Parathyroid adenoma (tissue), 2 donors: ENCODE measurements at regions not wholly inside any gene's neighbourhood (a gene's known extent, or its start where the extent isn't known, plus 50 kb on each side); places are given as distances from the start of the nearest gene placed in this dataset.

Experiments
- H2AFZ ChIP-seq: fragments of 300-600 bp; sonication (generic); one replicate; pipeline ENCODE4 v1.7.0; 2017; ENCODE audit warnings: antibody characterized with exemption, mild to moderate bottlenecking
- H3K27ac ChIP-seq: fragments of 300-600 bp; sonication (generic); one replicate; pipeline ENCODE4 v1.7.0; 2017
- H3K27me3 ChIP-seq: fragments of 300-600 bp; sonication (generic); one replicate; pipeline ENCODE4 v1.7.0; 2017; ENCODE audit warnings: low read length; ENCODE audit not compliant: control insufficient read depth, insufficient read depth
- H3K36me3 ChIP-seq: fragments of 300-600 bp; sonication (generic); one replicate; pipeline ENCODE4 v1.7.0; 2017; ENCODE audit warnings: low read length; ENCODE audit not compliant: control insufficient read depth, insufficient read depth
- H3K4me1 ChIP-seq: fragments of 300-600 bp; sonication (generic); one replicate; pipeline ENCODE4 v1.7.0; 2017; ENCODE audit warnings: control low read depth
- H3K4me2 ChIP-seq: fragments of 300-600 bp; sonication (generic); one replicate; pipeline ENCODE4 v1.7.0; 2017; ENCODE audit warnings: low read length
- H3K4me3 ChIP-seq: fragments of 300-600 bp; sonication (generic); one replicate; pipeline ENCODE4 v1.7.0; 2017; ENCODE audit warnings: low read depth, low read length
- H3K79me2 ChIP-seq: fragments of 300-600 bp; sonication (generic); one replicate; pipeline ENCODE4 v1.7.0; 2017; ENCODE audit warnings: control low read depth
- H3K9ac ChIP-seq: fragments of 300-600 bp; sonication (generic); one replicate; pipeline ENCODE4 v1.7.0; 2017; ENCODE audit warnings: mild to moderate bottlenecking
- H3K9me3 ChIP-seq: fragments of 300-600 bp; sonication (generic); one replicate; pipeline ENCODE4 v1.7.0; 2017; ENCODE audit warnings: low read length; ENCODE audit not compliant: control insufficient read depth
- CTCF ChIP-seq: fragments of 300-600 bp; sonication (generic); IDR thresholded peaks from one replicate; pipeline ENCODE4 v1.7.0; 2017; ENCODE audit warnings: antibody characterized with exemption, mild to moderate bottlenecking
- donor health status: primary hyperparathyroidism.

GRCh38 chr4:123659730-123660129 lies 263.1 kb downstream of the SPRY1 start:
- H3K27ac ChIP-seq: no peak overlapping the region
- H3K9ac ChIP-seq: no peak overlapping the region
- H3K79me2 ChIP-seq: no peaks in the 10 kb centered on the region
- no peak overlapping the region for H3K4me2 ChIP-seq
- no peak overlapping the region for H2AFZ ChIP-seq
- no peak for TF ChIP-seq CTCF
- no peaks in the 10 kb centered on the region for H3K27me3 ChIP-seq
- no peaks in the 10 kb centered on the region for H3K4me1 ChIP-seq
- H3K36me3 ChIP-seq: no peaks in the 10 kb centered on the region
- H3K9me3 ChIP-seq: no peaks in the 10 kb centered on the region
- no peak overlapping the region for H3K4me3 ChIP-seq

- Histone ChIP-seq H3K27me3 (no peaks in the 10 kb centered on the region), H3K9me3 (no peaks in the 10 kb centered on the region), H3K36me3 (no peaks in the 10 kb centered on the region), H3K4me1 (no peaks in the 10 kb centered on the region), H3K4me3 (no peak overlapping the region), H2AFZ (no peak overlapping the region), H3K4me2 (no peak overlapping the region), H3K79me2 (no peaks in the 10 kb centered on the region), H3K9ac (no peak overlapping the region), H3K27ac (no peak overlapping the region)
- TF ChIP-seq CTCF: peak; percentile 22
Measured at GRCh38 chr4:123661080-123661737, 264.6 kb downstream of the SPRY1 start.

- no peaks in the 10 kb centered on the region for H3K36me3 ChIP-seq
- no peak overlapping the region for H3K4me3 ChIP-seq
- H3K27me3 ChIP-seq: no peaks in the 10 kb centered on the region
- H3K79me2 ChIP-seq: no peaks in the 10 kb centered on the region
- TF ChIP-seq CTCF: no peak
- H3K9me3 ChIP-seq: no peaks in the 10 kb centered on the region
- no peak overlapping the region for H3K9ac ChIP-seq
- no peak overlapping the region for H3K27ac ChIP-seq
- H3K4me2 ChIP-seq: no peak overlapping the region
- H2AFZ ChIP-seq: no peak overlapping the region
- H3K4me1 ChIP-seq: no peaks in the 10 kb centered on the region
Measured at GRCh38 chr4:123662827-123663226, 266.2 kb downstream of the SPRY1 start.

DNA sequence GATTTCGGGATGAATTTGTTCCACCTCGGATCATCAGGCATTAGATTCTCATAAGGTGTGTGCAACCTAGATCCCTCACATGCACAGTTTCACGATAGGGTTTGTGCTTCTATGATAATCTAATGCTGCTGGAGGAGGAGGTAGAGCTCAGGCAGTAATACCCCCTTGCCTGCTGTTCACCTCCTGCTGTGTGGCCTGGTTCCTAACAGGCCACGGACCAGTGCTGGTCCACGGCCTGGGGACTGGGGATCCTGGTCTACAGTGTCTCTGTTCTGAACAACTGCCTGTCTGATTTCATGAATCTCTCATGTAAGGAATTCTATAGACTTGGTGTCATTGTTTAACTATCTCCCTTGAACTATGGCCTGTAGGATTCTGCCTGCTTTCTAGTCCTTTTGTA lies 269.9 kb downstream of the SPRY1 start:
- Histone ChIP-seq H3K79me2 (no peaks in the 10 kb centered on the region), H3K4me1 (no peaks in the 10 kb centered on the region)
- TF ChIP-seq CTCF: no peak

DNA sequence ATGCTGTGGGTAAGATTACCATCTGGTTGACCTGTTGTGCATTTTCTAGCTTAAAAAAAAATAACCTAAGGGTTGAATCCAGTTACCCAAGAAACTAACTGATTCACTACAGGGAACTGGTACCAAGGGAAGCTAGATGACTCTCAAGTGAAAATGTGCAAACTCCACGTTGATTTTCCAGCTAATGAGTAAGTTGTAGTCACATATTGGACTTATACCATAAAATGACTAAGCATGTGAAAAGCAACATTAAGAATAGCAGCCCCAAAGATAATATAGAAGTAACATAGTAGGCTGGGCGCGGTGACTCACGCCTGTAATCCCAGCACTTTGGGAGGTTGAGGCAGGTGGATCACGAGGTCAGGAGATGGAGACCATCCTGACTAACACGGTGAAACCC lies 270.9 kb downstream of the SPRY1 start:
- H3K4me1 ChIP-seq: no peaks in the 10 kb centered on the region
- no peaks in the 10 kb centered on the region for H3K79me2 ChIP-seq
- H3K4me3 ChIP-seq: no peak overlapping the region
- H2AFZ ChIP-seq: no peak overlapping the region
- no peak overlapping the region for H3K4me2 ChIP-seq
- H3K36me3 ChIP-seq: no peaks in the 10 kb centered on the region
- H3K27ac ChIP-seq: no peak overlapping the region
- no peak overlapping the region for H3K9ac ChIP-seq
- no peak for TF ChIP-seq CTCF
- H3K27me3 ChIP-seq: no peaks in the 10 kb centered on the region
- H3K9me3 ChIP-seq: no peaks in the 10 kb centered on the region

More for the DNA sequence above, 269.9 kb downstream of the SPRY1 start:
- Histone ChIP-seq H2AFZ (no peak overlapping the region), H3K9ac (no peak overlapping the region), H3K9me3 (no peaks in the 10 kb centered on the region), H3K36me3 (no peaks in the 10 kb centered on the region), H3K4me2 (no peak overlapping the region), H3K27me3 (no peaks in the 10 kb centered on the region), H3K27ac (no peak overlapping the region), H3K4me3 (no peak overlapping the region)
